Large intestine (tissue), 3 donors: ENCODE measurements at regions not wholly inside any gene's neighbourhood (a gene's known extent, or its start where the extent isn't known, plus 50 kb on each side); places are given as distances from the start of the nearest gene placed in this dataset.

Source experiments
- DNase-seq, 2 donors: peaks; one replicate each; pipeline versions ENCODE4 v3.0.0 to v3.0.0-alpha.2; 2013
- H3K27ac ChIP-seq: one replicate; pipeline ENCODE4 v1.5.1; 2013; ENCODE audit warnings: low read length
- H3K27me3 ChIP-seq: 2 replicates; pipeline ENCODE4 v1.6.1; 2013; ENCODE audit warnings: low read length; ENCODE audit not compliant: control insufficient read depth, insufficient read depth
- H3K36me3 ChIP-seq: 2 replicates; pipeline ENCODE4 v1.6.1; 2013; ENCODE audit warnings: low read length; ENCODE audit not compliant: control insufficient read depth, insufficient read depth
- H3K4me1 ChIP-seq: one replicate; pipeline ENCODE4 v1.6.1; 2013; ENCODE audit warnings: low read length; ENCODE audit not compliant: control insufficient read depth, insufficient read depth
- H3K4me3 ChIP-seq: one replicate; pipeline ENCODE4 v1.5.1; 2013; ENCODE audit warnings: low read length
- H3K9me3 ChIP-seq: one replicate; pipeline ENCODE4 v1.6.1; 2013; ENCODE audit warnings: mild to moderate bottlenecking, low read depth, low read length, moderate library complexity; ENCODE audit not compliant: control insufficient read depth
- WGBS: methylation state at CpG from one replicate; pipeline ENCODE4 v1.1.5; 2013; ENCODE audit warnings: low lambda C conversion rate; ENCODE audit not compliant: insufficient coverage; 5-methylcytosine and 5-hydroxymethylcytosine counted together

DNA sequence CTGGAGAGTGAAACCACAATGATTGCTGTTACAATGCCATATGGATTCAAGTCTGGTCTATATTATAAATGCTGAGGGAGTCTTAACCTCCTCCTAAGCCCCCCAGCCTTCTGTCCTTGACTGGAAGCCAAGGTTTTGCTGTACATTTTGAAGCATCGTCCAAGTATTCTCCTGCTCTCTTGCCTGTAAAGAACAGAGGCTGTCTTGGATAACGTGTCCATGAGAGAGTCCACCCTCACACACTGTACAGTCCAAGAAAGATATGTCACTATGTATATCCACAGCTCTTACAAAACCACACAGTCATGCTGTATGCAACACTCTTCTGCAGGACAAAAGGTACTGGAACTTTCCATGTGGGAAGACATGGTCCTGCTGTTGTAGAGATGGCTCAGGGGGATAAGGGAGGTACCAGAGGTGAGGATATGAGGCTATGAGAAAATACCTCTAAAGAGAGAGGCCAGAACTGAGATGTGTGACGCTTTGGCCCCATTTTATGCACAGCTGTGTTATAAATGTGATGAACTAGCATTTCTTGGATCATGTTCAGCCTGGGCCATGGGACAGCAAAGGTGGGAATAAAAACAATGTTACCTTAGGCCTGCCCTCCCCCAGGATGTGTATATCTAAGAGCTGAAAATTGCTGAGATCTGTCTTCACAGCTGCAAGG, 678.6 kb downstream of the IQCM start:
- H3K27ac ChIP-seq = no peak overlapping the region
- H3K9me3 ChIP-seq = no peaks in the 10 kb centered on the region
- H3K4me3 ChIP-seq = no peak overlapping the region
- H3K4me1 ChIP-seq = no peaks in the 10 kb centered on the region
- H3K27me3 ChIP-seq = no peaks in the 10 kb centered on the region
- DNase-seq = no peak
- H3K36me3 ChIP-seq = no peaks in the 10 kb centered on the region
- WGBS = no CpG with 5 or more reads among the region's 3 CpGs

DNA sequence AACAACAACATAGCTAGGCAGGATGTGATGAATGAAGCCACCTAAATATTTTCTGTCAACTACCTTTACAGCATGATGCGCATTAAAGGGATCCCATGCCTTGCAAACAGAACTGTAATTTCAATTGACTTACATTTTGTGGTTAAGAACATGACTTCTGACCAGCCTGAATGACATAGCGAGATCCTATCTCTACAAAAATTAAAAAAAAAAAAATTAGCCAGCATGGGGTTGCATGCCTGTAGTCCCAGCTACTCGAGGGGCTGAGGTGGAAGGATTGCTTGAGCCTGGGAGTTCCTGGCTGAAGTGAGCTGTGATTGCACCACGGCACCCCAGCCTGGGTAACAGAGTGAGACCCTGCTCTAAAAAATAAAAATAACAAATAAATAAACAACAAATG, 680.6 kb downstream of the IQCM start:
- H3K4me1 ChIP-seq = no peaks in the 10 kb centered on the region
- no peaks in the 10 kb centered on the region for H3K9me3 ChIP-seq
- H3K36me3 ChIP-seq = no peaks in the 10 kb centered on the region
- WGBS = no CpG with 5 or more reads among the region's 4 CpGs
- H3K27ac ChIP-seq = no peak overlapping the region
- H3K4me3 ChIP-seq = no peak overlapping the region
- H3K27me3 ChIP-seq = no peaks in the 10 kb centered on the region
- DNase-seq = no peak

DNA sequence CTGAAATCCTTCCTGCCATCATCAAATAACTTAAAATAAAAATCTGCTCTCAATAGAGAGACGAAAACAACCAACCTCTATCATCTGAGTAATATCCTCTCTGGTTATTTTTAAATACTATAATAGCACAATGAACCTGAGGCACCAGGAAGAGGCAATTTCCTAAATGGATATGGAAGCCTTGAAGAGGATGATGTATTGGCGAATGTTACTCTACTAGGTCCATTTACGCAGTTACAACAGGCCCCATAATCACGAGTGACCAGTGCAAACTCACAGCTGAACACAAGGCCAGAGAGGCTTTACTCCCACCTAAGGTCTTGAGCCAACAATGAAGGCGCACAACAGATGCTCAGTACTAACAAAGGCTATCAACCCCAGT, 678.8 kb upstream of the NR3C2 start:
- H3K36me3 ChIP-seq = no peaks in the 10 kb centered on the region
- H3K27ac ChIP-seq = no peak overlapping the region
- H3K4me1 ChIP-seq = no peaks in the 10 kb centered on the region
- H3K4me3 ChIP-seq = no peak overlapping the region
- H3K9me3 ChIP-seq = no peaks in the 10 kb centered on the region
- H3K27me3 ChIP-seq = no peaks in the 10 kb centered on the region
- no CpG with 5 or more reads among the region's 5 CpGs for WGBS
- no peak for DNase-seq

DNA sequence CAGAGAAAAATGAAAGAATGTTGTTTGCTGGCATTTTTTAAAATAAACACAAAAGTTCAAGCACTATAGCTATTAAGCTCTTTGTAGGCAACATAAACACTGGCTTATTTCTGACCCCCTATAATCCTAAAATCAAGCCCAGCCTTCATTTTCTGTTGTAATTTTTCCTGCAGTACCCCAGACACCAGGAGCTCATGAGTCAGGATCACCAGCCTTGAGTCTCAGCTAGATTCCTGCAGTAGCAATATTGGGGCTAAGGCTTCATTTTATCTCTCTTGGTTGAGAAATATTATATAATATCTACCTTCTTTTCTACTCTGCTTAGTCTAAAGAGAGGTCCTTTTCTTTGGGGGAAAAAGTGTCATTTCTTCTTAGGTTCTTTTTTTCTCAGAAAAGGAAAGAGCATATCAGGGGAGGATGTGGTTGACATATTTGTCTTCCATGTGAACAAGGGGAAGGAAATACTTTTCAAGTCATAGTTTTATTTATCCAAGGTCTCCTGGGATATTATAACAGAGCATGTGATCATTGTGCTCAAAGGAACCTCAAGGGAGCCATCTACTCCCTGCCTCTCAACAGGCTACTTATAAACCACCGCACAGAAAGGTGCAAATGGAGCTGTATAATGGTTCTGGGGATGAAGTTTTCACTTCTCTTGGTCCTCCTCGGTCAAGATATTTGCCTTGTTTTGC, 678.3 kb upstream of the NR3C2 start:
- DNase-seq = no peak
- Histone ChIP-seq H3K27ac (no peak overlapping the region), H3K27me3 (no peaks in the 10 kb centered on the region), H3K9me3 (no peaks in the 10 kb centered on the region), H3K4me3 (no peak overlapping the region), H3K4me1 (no peaks in the 10 kb centered on the region), H3K36me3 (no peaks in the 10 kb centered on the region)
- WGBS = no CpG with 5 or more reads among the region's 2 CpGs

DNA sequence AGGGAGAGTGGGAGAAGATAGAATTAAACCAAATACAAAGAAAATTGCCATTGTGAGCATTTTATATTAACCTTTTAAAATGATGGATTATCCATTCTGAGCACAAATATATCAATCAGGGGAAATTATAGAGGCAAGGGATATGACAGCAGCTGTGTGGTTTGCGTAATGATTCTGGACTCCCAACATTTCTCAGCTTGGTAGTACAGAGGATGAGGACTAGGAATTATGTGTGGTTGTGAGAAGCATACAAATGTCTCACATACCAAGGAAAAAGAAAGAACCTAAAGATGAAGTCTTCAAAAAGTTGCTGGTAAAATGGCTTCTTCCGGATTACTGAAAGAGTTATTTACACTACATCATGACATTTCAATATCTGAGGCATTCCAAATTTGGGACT, 674.6 kb upstream of the NR3C2 start:
- DNase-seq = no peak
- no peaks in the 10 kb centered on the region for H3K36me3 ChIP-seq
- no peak overlapping the region for H3K27ac ChIP-seq
- WGBS = no CpG with 5 or more reads among the region's 2 CpGs
- no peaks in the 10 kb centered on the region for H3K27me3 ChIP-seq
- H3K4me3 ChIP-seq = no peak overlapping the region
- H3K4me1 ChIP-seq = no peaks in the 10 kb centered on the region
- no peaks in the 10 kb centered on the region for H3K9me3 ChIP-seq

DNA sequence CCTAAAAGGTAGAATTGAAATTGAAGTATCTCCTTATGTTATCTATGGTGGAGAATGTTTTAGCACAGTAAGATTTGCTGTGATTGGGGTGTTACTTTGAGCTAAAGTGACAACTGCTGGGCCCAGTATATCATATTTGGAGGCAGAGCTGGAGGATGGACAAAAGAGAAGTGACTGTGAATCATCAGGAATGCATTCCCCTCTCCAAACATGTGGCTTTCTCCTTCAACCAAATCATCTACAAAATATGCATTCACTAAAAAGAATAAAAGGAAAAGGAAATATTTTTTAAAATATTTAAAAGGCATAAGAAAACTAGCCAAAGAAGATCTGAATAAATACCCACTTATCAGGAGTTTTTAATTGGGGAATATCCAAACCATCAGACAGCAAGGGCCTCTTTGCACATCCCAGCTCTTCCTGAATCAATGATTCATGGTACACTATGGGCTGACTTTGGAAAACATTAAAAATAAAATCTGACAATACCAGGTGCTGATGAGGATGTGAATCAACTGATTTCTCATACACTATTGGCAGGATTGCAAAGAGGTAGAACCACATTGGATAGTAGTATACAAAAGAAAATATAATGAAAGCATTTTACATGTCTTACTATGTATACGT, 671.7 kb upstream of the NR3C2 start:
- Histone ChIP-seq H3K4me3 (no peak overlapping the region), H3K36me3 (no peaks in the 10 kb centered on the region), H3K4me1 (no peaks in the 10 kb centered on the region), H3K27ac (no peak overlapping the region), H3K27me3 (no peaks in the 10 kb centered on the region), H3K9me3 (no peaks in the 10 kb centered on the region)
- 100% methylated on average over 1 of the region's 1 CpG for WGBS
- DNase-seq = no peak

DNA sequence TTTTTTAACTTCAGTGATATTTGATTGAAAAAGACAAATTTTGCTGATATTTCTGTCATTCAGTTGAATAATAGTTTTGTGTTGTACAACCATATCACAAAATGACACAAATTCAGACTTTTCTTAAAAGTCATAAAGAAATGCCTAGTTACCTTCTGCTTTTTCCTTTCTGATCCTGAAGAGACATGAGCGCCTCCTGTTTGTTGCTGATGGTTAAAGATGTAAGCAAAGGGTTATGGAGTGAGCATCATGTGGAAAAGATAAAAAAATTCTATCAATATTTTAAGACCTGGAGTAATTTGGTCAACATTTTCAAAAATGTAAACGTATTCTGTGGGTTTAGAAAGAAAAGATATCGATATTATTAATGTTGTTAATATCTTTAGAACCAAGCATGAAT, 669.9 kb upstream of the NR3C2 start:
- H3K27ac ChIP-seq = no peak overlapping the region
- 86% methylated on average over 2 of the region's 3 CpGs for WGBS
- no peaks in the 10 kb centered on the region for H3K27me3 ChIP-seq
- DNase-seq = no peak
- no peak overlapping the region for H3K4me3 ChIP-seq
- no peaks in the 10 kb centered on the region for H3K36me3 ChIP-seq
- H3K4me1 ChIP-seq = no peaks in the 10 kb centered on the region
- H3K9me3 ChIP-seq = no peaks in the 10 kb centered on the region

DNA sequence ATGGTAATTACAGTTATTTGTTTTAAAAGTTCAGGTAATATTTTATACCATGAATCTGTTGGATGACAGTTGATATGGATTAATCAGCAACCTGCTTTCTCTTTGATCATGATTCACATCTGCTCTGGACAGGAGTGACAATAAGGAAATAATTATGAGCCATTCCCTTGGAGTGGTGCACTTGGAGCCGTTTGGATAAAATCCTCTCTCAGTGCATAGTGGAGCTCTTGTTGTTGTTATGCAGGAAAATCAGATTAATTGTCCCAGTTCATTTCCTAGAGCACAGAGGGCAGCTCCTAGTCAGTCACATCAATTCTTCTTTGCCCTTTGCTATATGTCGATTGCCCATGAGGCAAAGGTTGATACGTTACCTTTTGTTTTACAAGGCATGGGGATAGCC, 668.3 kb upstream of the NR3C2 start:
- no peaks in the 10 kb centered on the region for H3K9me3 ChIP-seq
- H3K4me1 ChIP-seq = no peaks in the 10 kb centered on the region
- no peaks in the 10 kb centered on the region for H3K36me3 ChIP-seq
- H3K27me3 ChIP-seq = no peaks in the 10 kb centered on the region
- no peak overlapping the region for H3K27ac ChIP-seq
- no peak for DNase-seq
- no peak overlapping the region for H3K4me3 ChIP-seq
- WGBS = no CpG with 5 or more reads among the region's 3 CpGs

DNA sequence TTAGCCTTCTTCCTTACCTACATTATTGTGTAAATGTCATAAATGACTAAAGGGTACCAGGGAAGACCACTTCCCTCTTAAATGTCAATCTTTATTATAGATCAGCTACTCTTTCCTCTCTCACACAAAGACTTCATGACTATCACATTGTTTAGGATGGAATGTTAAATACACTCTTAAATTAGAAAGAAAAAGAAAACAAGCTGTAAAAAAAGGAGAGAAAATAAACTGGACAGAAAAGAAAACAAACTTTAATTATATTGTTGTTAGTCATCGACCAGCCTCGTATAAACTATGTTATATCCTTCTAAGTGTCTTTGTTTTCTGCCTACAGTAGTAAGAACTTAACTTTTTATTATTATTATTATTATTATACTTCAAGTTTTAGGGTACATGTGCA, 666.4 kb upstream of the NR3C2 start:
- H3K4me3 ChIP-seq = no peak overlapping the region
- no peaks in the 10 kb centered on the region for H3K4me1 ChIP-seq
- H3K9me3 ChIP-seq = no peaks in the 10 kb centered on the region
- 83% methylated on average over 2 of the region's 2 CpGs for WGBS
- H3K36me3 ChIP-seq = no peaks in the 10 kb centered on the region
- no peaks in the 10 kb centered on the region for H3K27me3 ChIP-seq
- H3K27ac ChIP-seq = no peak overlapping the region
- DNase-seq = no peak

DNA sequence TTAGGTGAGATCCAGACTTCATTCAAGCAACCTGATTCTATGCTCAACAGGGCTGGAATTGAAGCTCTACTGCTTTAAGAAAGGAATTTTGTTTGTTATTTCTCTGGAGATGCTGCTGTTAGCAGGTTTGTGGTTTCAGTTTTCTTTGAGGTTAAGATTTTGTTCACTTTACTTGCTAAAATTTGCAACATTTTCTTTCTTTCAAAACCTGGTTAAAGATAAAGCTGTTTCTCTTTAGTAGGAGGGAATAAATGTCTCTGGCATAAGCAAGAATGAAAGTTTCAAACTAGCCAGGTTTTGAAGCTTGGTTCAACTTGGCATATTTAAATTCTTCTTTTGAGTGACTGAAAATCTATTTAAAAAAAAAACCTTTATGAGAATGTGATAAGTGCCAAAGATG, 660.6 kb upstream of the NR3C2 start:
- Histone ChIP-seq H3K4me1 (no peaks in the 10 kb centered on the region), H3K36me3 (no peaks in the 10 kb centered on the region), H3K4me3 (no peak overlapping the region), H3K27ac (no peak overlapping the region), H3K27me3 (no peaks in the 10 kb centered on the region), H3K9me3 (peaks cover 4% of the 10 kb centered on the region)
- DNase-seq = no peak

DNA sequence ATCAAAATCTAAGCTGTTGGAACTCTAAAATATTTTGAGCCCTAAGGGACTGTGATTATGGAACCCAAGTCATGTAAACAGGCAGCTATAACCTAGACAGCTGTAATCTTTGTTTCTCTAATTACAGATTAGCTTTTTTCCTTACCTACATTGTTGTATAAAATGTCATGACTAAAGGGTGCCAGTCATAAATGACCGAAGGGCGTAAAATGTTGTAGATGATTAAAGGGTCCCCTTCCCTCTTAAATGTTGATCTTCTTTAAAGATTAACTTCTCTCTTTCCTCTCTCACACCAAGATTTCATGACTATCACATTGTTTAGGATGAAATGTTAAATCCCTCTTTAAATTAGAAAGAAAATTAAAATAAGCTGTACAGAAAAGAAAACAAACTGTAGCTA, 659.4 kb upstream of the NR3C2 start:
- H3K4me3 ChIP-seq = no peak overlapping the region
- no peaks in the 10 kb centered on the region for H3K4me1 ChIP-seq
- H3K9me3 ChIP-seq = peaks cover 4% of the 10 kb centered on the region
- no peaks in the 10 kb centered on the region for H3K27me3 ChIP-seq
- H3K36me3 ChIP-seq = no peaks in the 10 kb centered on the region
- DNase-seq = no peak
- no peak overlapping the region for H3K27ac ChIP-seq
- whole genome bisulfite sequencing = 48% methylated on average over 2 of the region's 2 CpGs
